K562 (cell line): ENCODE measurements at regions not wholly inside any gene's neighbourhood (a gene's known extent, or its start where the extent isn't known, plus 50 kb on each side); places are given as distances from the start of the nearest gene placed in this dataset.

ENCODE experiments used
- BDP1 ChIP-seq: IDR thresholded peaks from 3 replicates; pipeline ENCODE4 v1.6.1; 2011; ENCODE audit not compliant: insufficient read length, insufficient read depth
- CCNT2 ChIP-seq: IDR thresholded peaks from 2 replicates; pipeline ENCODE4 v1.6.1; 2011; ENCODE audit warnings: borderline replicate concordance, low read depth, mild to moderate bottlenecking, moderate library complexity, mixed read lengths, low read length; ENCODE audit not compliant: insufficient read length; ENCODE audit errors: extremely low read depth
- CHD2 ChIP-seq: IDR thresholded peaks from 2 replicates; pipeline ENCODE4 v1.6.1; 2011; ENCODE audit warnings: low read depth, low read length
- HMG20B ChIP-seq: fragments of 250-450 bp; sonication (Bioruptor Pico); IDR thresholded peaks from 2 replicates; pipeline ENCODE4 v1.5.0; 2021; ENCODE audit warnings: mild to moderate bottlenecking
- KDM1A ChIP-seq, 2 experiments: fragments of 450-650 bp; IDR thresholded peaks; 2 replicates each; pipeline ENCODE4 v1.6.1; 2016; ENCODE audit warnings: mild to moderate bottlenecking in 2 of 2
- POLR2A ChIP-seq: fragments of 450-650 bp; conservative IDR thresholded peaks from 2 replicates; pipeline ENCODE4 v1.6.1; 2016
- TCF7L2 ChIP-seq: fragments of 150-350 bp; IDR thresholded peaks from 2 replicates; pipeline ENCODE4 v1.6.1; 2016; ENCODE audit warnings: low read depth, mild to moderate bottlenecking, low read length, moderate library complexity
- TGIF2 ChIP-seq: sonication (generic); formaldehyde crosslinking; IDR thresholded peaks from 2 replicates; pipeline ENCODE4 v1.8.1; 2022; ENCODE audit warnings: mild to moderate bottlenecking, missing genetic modification reagents, moderate library complexity
- ZNF830 ChIP-seq: fragments of 250-450 bp; sonication (Bioruptor Pico); IDR thresholded peaks from 2 replicates; pipeline ENCODE4 v1.5.0; 2021; ENCODE audit warnings: mild to moderate bottlenecking

DNA sequence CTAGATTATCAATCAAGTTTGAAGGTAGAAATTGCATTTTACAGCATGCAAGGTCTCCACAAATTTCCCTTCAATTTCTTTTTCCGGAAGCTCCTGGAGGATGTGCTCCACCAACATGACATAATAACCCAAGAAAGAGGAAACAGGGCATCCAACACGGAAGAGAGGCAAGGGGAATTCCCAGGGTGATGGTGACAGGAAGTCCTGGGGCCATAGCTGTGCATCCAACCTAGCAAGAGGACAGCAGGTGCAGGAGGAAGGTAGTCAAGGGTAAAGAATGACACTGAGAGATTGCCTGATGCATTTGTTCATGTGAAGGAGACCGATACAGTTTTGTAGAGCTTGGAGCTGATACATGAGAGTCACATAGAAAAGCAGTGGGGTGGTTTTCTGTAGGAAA lies 115.7 kb upstream of the LSM6 start:
- TF ChIP-seq KDM1A (IDR thresholded peaks at IDR 0.05) (no peak), POLR2A (no peak), HMG20B (CRISPR knock-in tag) (no peak), BDP1 (no peak), CHD2 (no peak), ZNF830 (CRISPR knock-in tag) (no peak), TCF7L2 (no peak), CCNT2 (no peak), TGIF2 (CRISPR knock-in tag) (no peak)
